ENCODE measurements at regions not wholly inside any gene's neighbourhood (a gene's known extent, or its start where the extent isn't known, plus 50 kb on each side); places are given as distances from the start of the nearest gene placed in this dataset.
"Not testable (repeated sequence)": the region's sequence is repeated elsewhere in the genome, so short reads cannot be mapped to it uniquely, and the experiment has no call there.

GRCh38 chr22:48299124-48299523 lies 1528.5 kb downstream of the BRD1 start:
- no peak for TF ChIP-seq CTCF (IDR thresholded peaks at IDR 0.05; ENCODE audit: control insufficient read depth, insufficient read depth, low read depth, low read length, missing control alignments)
- H3K4me3 ChIP-seq (ENCODE audit: control insufficient read depth, low read depth, low read length), result no peak overlapping the region
- no peak for DNase-seq (ENCODE audit: low read depth)

GRCh38 chr22:48297296-48297695 lies 1530.4 kb downstream of the BRD1 start:
- DNase-seq (ENCODE audit: low read depth), result no peak
- no peak for TF ChIP-seq CTCF (IDR thresholded peaks at IDR 0.05; ENCODE audit: control insufficient read depth, insufficient read depth, low read depth, low read length, missing control alignments)
- H3K4me3 ChIP-seq (ENCODE audit: control insufficient read depth, low read depth, low read length), result no peak overlapping the region

- DNase-seq (ENCODE audit: low read depth); H3K4me3 ChIP-seq (ENCODE audit: control insufficient read depth, low read depth, low read length): not testable (repeated sequence)
Measured at GRCh38 chr22:48289954-48290353, 1527.5 kb downstream of the TBC1D22A start.

- no peak for TF ChIP-seq CTCF (IDR thresholded peaks at IDR 0.05; ENCODE audit: control insufficient read depth, insufficient read depth, low read depth, low read length, missing control alignments)
- H3K4me3 ChIP-seq (ENCODE audit: control insufficient read depth, low read depth, low read length), result no peak overlapping the region
- DNase-seq (ENCODE audit: low read depth), result no peak
Measured at GRCh38 chr22:48288376-48288940, 1526.0 kb downstream of the TBC1D22A start.

- no peak for DNase-seq (ENCODE audit: low read depth)
- TF ChIP-seq CTCF (IDR thresholded peaks at IDR 0.05; ENCODE audit: control insufficient read depth, insufficient read depth, low read depth, low read length, missing control alignments), result no peak
- H3K4me3 ChIP-seq (ENCODE audit: control insufficient read depth, low read depth, low read length), result no peak overlapping the region
Measured at GRCh38 chr22:48287031-48287430, 1524.6 kb downstream of the TBC1D22A start.

GRCh38 chr22:48284671-48285070 lies 1522.2 kb downstream of the TBC1D22A start:
- no peak for TF ChIP-seq CTCF (IDR thresholded peaks at IDR 0.05; ENCODE audit: control insufficient read depth, insufficient read depth, low read depth, low read length, missing control alignments)
- no peak for DNase-seq (ENCODE audit: low read depth)
- no peak overlapping the region for H3K4me3 ChIP-seq (ENCODE audit: control insufficient read depth, low read depth, low read length)

- DNase-seq (ENCODE audit: low read depth), result no peak
- no peak for TF ChIP-seq CTCF (IDR thresholded peaks at IDR 0.05; ENCODE audit: control insufficient read depth, insufficient read depth, low read depth, low read length, missing control alignments)
- no peak overlapping the region for H3K4me3 ChIP-seq (ENCODE audit: control insufficient read depth, low read depth, low read length)
Measured at GRCh38 chr22:48282804-48283203, 1520.4 kb downstream of the TBC1D22A start.

Data from AG09309 (cell line).